ENCODE measurements at regions not wholly inside any gene's neighbourhood (a gene's known extent, or its start where the extent isn't known, plus 50 kb on each side); places are given as distances from the start of the nearest gene placed in this dataset.

DNA sequence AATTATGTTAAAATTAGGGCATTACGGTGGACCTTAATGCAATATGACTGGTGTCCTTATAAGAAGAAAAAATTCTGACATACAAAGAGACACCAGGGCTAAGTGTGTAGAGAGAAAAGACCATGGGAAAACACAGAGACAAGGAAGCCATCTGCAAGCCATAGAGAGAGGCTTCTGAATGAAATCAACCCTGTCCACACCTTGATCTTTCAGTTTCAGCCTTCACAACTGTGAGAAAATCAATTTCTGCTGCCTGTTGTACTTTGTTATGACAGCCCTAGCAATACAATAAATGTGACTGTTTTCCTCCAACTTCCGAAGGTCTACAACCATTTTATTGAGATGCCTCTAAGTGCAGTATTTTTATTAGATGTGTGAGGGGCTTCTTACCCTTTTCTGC is 1407.2 kb downstream of the MRPL39 start:
- TF ChIP-seq, protein P1, sequence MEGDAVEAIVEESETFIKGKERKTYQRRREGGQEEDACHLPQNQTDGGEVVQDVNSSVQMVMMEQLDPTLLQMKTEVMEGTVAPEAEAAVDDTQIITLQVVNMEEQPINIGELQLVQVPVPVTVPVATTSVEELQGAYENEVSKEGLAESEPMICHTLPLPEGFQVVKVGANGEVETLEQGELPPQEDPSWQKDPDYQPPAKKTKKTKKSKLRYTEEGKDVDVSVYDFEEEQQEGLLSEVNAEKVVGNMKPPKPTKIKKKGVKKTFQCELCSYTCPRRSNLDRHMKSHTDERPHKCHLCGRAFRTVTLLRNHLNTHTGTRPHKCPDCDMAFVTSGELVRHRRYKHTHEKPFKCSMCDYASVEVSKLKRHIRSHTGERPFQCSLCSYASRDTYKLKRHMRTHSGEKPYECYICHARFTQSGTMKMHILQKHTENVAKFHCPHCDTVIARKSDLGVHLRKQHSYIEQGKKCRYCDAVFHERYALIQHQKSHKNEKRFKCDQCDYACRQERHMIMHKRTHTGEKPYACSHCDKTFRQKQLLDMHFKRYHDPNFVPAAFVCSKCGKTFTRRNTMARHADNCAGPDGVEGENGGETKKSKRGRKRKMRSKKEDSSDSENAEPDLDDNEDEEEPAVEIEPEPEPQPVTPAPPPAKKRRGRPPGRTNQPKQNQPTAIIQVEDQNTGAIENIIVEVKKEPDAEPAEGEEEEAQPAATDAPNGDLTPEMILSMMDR (conservative IDR thresholded peaks at IDR 0.05; ENCODE audit: low read depth, low read length) = no peak
- TF ChIP-seq MAZ (IDR thresholded peaks at IDR 0.05; ENCODE audit: borderline replicate concordance, low read depth, low read length) (no peak), POLR2A (IDR thresholded peaks at IDR 0.05; ENCODE audit: low read depth, low read length) (no peak), RCOR1 (IDR thresholded peaks at IDR 0.05; ENCODE audit: insufficient replicate concordance, low read length) (no peak), MAFK (IDR thresholded peaks at IDR 0.05; ENCODE audit: low read depth, low read length) (no peak), MXI1 (IDR thresholded peaks at IDR 0.05; ENCODE audit: borderline replicate concordance, low read depth, low read length) (no peak)

All from IMR-90 (cell line).